ENCODE measurements at regions not wholly inside any gene's neighbourhood (a gene's known extent, or its start where the extent isn't known, plus 50 kb on each side); places are given as distances from the start of the nearest gene placed in this dataset.

- no peak for TF ChIP-seq EZH2 (IDR thresholded peaks at IDR 0.05; ENCODE audit: insufficient read depth, low read length)
- no peak for TF ChIP-seq CTCF (IDR thresholded peaks at IDR 0.05; ENCODE audit: insufficient read depth, low read depth, low read length)
These were observed 176.6 kb upstream of the CREB1 start for GRCh38 chr2:207352978-207353671.
